T47D (cell line): ENCODE measurements at regions not wholly inside any gene's neighbourhood (a gene's known extent, or its start where the extent isn't known, plus 50 kb on each side); places are given as distances from the start of the nearest gene placed in this dataset.
A peak's percentile ranks its signal among the peaks of the same experiment; 100 is the strongest.

ENCODE experiments used
- DNase-seq, 2 experiments: peaks; one replicate each; pipeline versions ENCODE4 v3.0.0 to v3.0.0-alpha.2; 2011 to 2012; ENCODE audit warnings: low read depth in 1 of 2, low spot score in 1 of 2
- JUND ChIP-seq: IDR thresholded peaks from 2 replicates; pipeline ENCODE4 v1.6.1; 2012; ENCODE audit warnings: low read depth
- in situ Hi-C: cut with HindIII; loops from 2 replicates; pipeline ENCODE4 v1.10.0; 2016; ENCODE audit warnings: low sequenced_read_pairs, low pct_unique_long_range_greater_than_20kb

DNA sequence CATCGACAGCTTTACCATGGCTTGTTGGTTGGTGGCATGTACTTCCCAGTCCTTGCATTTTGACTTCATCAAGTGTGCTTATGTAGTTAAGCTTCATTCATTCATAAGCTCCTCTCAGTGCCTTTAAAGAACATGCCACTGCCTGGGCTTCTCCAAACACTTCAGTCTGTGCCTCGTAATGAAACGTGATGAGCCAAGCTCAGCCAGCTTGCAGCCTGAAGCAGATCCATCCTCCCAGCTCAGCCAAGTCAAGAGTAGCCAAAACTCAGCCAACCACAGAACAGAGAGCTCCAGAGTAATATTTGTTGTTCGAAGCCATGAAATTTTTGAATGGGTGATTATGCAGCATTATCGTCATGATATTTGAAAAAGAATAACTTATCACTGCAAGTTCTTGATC lies 989.7 kb downstream of the EFNB2 start:
- no peak for DNase-seq
- in situ Hi-C loops, result no loop called here
- no peak for TF ChIP-seq JUND

DNA sequence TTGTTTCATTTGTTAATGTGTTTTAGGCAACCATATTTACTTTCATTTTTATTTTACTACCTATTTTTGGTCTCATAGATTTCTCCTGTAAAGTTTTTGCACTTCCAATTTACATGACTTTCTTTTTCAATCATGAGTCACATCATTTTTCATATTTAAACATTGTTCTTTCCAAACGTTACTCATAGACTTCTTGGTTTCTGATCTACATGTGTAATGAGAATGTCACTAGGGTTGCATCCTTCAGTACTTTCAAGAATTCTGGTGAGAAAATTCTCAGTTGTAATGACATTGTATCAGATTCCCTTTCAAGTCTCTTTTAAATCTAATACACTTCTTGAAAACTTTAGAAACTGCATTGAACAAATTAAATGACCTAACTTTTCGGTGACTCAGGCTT lies 991.7 kb downstream of the EFNB2 start:
- DNase-seq, result no peak
- no peak for TF ChIP-seq JUND
- in situ Hi-C loops, result no loop called here

DNA sequence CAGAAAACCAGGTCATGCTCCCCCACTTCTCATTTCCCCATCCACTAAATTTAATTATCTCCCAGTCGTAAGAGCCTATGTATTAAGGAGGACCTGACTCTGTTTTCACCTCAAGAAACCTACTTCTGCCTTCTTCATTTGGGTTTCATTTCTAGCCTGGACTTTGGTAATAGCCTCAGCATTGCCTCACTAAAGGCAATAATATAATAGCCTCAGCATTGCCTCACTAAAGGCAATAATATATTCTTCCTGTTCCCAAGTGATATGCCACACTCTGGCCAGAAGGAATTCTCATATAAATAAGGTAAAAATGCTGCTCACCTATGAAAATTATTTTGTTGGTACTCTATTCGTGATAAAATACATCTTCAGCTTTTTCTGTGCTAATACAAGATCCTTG lies 993.9 kb downstream of the EFNB2 start:
- in situ Hi-C loops, result no loop called here
- no peak for DNase-seq
- TF ChIP-seq JUND, result no peak

DNA sequence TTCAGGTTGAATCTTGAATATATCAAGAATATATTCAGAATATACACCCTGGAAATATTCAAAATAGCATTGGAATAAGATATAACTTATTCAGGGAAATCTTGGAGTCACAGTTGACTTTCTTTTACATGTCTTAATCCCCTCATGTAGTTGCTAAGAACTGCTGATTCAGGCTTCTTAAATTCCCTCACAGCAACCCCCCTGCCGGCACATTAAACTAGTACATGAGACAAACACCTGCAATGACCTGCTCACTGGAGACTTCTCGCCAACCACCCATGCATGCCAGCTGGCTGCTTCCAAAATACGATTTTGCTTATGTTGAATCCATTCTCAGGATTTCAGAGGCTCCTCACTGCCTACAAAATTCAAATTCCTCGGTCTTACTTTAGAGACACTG lies 997.1 kb downstream of the EFNB2 start:
- TF ChIP-seq JUND, result no peak
- in situ Hi-C loops, result no loop called here

DNA sequence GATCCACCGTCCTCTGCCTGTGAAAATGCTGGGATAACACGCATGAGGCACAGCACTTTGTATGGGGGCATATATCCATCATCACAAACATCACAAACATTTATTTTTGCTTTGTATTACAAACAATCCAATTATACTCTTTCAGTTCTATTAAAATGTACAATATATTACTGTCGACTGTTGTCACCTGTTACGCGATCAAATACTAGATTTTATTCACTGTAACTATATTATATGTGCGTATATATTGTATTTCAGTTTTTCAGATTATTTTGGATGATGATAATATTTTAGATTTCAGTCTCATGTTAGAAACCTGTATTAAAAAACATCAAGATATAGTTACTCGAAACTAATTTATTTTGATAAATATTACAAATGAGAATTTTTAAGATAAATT lies 998.3 kb downstream of the EFNB2 start:
- no peak for TF ChIP-seq JUND
- in situ Hi-C loops, result no loop called here
- DNase-seq, result no peak

More for the DNA sequence above, 997.1 kb downstream of the EFNB2 start:
- DNase-seq, result no peak

DNA sequence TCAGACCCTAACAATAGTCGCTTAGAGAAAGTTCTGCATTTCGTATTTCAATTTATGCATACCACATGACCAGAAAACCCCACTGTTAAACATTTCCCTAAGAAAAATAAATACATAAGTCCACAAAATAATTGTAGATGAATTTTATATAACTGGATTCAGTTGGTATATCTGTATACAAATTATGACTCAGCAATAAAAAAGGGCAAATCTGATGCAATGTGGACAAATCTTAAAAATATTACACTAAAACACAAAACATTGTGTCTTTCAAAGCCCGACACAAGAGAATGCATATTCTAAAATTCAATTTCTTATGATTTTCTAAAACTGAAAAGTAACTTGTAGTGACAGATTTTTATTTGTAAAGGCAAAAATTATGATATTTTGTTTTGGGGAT lies 1005.0 kb downstream of the EFNB2 start:
- TF ChIP-seq JUND, result no peak
- in situ Hi-C loops, result no loop called here
- DNase-seq, result no peak

DNA sequence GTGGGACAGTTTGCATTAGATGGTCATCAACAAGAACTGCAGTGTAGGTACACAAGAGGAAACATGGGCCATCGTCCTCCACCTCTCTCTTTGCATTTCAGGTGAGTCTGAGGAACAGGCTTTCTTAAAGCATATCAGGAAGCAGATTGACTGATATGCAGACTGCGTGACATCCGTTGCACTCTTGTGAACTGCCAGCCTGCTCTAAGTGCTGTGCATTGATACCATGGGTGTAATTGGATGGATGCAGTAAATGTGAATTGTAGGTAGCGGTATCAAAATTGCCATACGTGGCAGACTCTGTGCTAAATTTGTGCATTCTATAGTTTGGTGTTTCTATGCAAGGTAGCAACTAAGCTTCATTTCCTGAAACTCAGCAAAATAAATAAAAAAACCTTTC lies 1008.3 kb downstream of the EFNB2 start:
- peak in 1 of 2 experiments; percentile 52 for DNase-seq
- no peak for TF ChIP-seq JUND
- in situ Hi-C loops, result no loop called here

DNA sequence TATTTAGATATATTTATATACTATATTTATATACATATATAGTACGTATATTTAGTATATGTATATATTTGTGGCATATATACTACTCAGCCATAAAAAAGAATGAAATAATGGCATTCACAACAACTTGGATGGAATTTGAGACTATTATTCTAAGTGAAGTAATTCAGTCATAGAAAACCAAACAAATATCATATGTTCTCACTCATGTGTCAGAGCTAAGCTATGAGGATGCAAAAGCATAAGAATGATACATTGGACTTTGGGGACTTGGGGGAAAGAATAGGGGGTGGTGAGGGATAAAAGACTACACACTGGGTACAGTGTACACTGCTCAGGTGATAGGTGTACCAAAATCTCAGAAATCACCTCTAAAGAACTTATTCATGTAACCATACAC lies 1015.7 kb downstream of the EFNB2 start:
- no peak for TF ChIP-seq JUND
- DNase-seq, result no peak
- in situ Hi-C loops, result no loop called here

DNA sequence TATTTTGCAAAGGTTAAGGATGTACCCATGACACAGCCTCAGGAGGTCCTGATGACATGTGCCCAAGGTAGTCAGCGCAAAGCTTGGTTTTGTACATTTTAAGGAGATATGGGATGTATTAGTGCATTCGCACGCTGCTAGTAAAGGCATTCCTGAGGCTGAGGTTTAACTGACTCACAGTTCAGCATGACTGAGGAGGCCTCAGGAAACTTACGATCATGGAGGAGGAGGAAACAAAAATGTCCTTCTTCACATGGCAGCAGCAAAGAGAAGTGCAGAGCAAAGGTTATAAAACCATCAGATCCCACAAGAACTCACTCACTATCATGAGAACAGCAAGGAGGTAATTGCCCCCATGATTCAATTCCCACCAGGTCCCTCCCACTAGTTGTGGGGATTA lies 1017.4 kb downstream of the EFNB2 start:
- in situ Hi-C loops, result no loop called here
- DNase-seq, result no peak
- no peak for TF ChIP-seq JUND

DNA sequence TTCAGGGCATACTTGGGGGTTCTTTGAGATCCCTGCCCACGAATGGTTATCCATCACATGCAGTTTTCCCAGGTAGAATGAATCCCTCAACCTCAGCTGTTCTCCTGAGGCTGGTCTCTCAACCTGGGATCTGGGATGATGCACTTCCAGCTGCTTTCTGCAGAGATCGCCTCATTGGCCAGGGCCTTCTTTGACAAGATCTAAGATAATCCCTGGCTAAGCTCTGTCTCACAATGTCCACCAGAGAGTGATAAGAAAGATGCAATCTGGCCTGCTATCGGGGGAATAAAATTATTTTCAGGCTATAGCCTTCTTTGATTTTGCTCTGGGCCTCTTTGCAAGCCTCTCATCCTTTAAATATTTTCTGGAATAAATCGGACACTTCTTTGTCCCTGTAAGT lies 1021.1 kb downstream of the EFNB2 start:
- in situ Hi-C loops, result no loop called here
- no peak for DNase-seq
- TF ChIP-seq JUND, result no peak

DNA sequence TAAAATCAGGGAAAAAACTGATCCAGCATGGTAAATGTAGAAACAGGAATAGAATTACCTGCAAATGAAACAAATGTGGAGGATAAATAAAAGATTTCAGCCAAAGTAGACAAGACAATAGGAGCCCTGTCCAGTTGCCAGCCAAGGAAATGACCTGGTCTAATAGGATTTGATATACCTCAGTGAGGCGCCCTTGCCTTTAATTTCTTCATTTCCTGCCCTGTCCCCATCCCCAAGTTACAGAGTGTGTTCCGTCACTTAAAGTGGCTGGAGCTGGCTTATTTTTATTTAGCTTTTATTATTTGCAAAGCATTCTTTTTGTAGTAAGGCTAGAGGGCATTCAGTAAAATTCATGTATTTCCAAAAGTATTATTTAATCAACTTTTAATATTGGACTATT lies 1022.0 kb downstream of the EFNB2 start:
- in situ Hi-C loops, result no loop called here
- DNase-seq, result no peak
- no peak for TF ChIP-seq JUND

DNA sequence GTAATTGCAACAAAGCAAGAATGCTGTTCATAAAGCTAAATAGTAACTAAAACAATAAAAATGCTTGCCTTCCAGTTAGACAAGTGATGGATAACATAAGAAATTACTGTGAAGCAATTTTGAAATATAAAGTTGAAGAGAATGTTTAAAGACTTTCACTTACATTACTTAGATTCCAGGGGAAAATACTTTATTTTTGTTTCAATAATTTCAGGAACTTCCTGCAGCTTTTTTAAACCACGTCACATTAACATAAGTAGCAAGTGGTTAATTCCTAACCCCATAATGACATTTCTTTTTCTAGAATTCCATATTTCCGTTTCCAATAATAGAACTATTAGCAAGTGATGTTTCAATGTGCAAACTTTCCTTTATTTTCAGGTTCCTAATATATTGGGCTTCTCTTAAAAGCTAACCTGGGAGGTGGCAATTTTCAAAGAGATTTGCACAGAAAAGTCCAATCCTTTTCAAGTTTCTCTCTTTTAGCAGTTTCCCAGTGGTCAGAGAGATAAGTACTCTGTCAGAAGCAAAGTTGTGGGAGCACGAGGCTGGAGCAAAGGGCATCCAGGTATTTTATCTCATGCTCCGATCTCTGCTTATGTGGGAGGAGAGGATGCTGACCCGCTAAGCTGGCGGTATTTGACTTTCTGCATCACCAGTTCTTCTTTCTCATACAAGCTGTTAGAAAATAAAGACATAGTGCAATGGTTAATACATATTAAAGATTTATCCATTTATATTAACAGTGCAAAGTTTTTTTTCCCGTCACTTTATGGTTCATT lies 1025.3 kb downstream of the EFNB2 start:
- no peak for DNase-seq
- no peak for TF ChIP-seq JUND
- in situ Hi-C loops, result no loop called here

DNA sequence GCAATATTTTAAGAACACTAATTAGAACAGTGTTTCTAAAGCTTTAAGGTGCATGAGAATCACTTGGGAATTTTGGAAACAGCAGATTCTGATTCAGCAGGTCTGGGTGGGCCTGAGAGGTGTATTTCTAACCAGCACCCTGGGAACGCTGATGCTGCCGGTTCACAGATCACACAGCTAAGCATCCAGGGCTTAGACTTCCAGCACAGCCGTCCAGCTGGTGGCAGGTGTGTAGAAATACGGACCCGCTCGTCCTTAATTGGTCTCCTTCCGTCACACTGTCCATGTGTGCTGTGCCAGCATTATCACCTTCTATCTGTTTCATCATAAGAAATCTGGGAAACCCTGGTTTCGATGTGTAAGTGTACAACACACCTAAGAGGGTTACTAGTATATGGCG lies 1029.0 kb downstream of the EFNB2 start:
- TF ChIP-seq JUND, result no peak
- DNase-seq, result no peak
- in situ Hi-C loops, result no loop called here

DNA sequence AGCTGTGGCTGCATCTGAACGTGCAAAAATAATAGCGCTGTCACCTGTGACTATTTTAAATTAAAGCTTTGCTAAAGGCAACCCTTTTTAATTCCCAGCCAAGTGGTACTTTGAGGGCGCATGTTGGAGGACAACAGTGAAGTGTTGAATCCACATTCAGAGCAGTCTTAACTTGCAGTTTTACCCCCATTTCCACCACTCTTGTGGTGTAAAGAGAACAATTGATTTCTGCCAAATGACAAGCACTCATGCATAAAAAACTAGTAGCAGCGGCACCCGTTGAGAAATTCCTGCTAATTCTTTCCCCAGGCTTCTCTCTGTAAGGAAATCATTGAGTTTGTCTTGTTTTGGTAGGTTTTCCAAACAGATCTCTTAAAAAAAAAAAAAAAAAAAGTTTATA lies 1033.3 kb downstream of the EFNB2 start:
- DNase-seq, result no peak
- no peak for TF ChIP-seq JUND
- in situ Hi-C loops, result no loop called here

DNA sequence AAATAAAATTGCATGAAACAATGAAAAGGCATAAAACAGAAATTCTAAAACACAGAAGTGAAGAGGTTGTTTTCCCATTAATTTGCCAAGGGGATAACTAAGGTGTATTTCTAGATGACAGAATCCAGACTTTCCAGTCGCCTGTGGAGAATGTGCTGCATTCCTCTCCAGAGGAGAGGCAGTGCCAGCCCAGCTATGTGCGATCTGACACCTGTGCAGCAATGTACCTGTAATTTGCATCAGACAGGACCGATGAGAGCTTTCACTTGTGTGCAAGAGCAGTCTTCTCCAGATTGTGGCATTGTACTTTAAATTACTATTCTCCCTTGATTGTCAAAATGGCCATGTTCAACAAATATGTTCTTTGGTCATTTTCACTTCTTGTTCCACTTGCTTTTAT lies 1037.9 kb downstream of the EFNB2 start:
- in situ Hi-C loops, result no loop called here
- TF ChIP-seq JUND, result no peak
- peak; percentile 4 to 61 for DNase-seq
